ENCODE measurements at regions not wholly inside any gene's neighbourhood (a gene's known extent, or its start where the extent isn't known, plus 50 kb on each side); places are given as distances from the start of the nearest gene placed in this dataset.

DNA sequence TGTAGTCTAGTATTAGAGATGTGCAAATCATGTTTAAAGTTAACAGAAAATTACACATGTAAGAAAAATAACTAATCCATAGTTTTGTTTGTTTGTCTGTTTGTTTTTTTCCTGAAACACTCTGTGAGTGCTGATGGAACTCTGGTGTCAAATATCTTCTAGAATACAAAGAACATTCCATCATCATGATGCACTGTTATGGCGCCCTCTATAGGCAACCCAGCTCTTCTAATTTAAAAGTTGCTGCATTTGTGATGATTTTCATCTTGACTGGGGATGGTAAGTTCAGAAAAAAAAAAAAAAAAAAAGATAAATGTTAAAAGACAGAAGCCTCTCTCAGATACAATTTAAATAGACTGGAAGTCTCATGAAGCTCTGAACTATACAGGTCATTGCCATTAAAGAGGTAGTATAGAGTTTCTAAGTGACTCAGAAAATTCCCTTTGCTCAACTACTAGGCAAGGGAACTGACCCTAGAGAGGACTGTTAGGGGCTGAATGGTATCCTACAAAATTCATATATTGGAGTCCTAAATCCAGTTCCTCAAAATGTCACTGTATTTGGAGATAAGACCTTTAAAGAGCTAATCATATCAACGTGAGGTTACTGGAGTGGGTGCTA is 597.2 kb upstream of the ANO3 start:
- no peak for TF ChIP-seq POLR2A (IDR thresholded peaks at IDR 0.05; ENCODE audit: low read depth)
- TF ChIP-seq, protein P1, sequence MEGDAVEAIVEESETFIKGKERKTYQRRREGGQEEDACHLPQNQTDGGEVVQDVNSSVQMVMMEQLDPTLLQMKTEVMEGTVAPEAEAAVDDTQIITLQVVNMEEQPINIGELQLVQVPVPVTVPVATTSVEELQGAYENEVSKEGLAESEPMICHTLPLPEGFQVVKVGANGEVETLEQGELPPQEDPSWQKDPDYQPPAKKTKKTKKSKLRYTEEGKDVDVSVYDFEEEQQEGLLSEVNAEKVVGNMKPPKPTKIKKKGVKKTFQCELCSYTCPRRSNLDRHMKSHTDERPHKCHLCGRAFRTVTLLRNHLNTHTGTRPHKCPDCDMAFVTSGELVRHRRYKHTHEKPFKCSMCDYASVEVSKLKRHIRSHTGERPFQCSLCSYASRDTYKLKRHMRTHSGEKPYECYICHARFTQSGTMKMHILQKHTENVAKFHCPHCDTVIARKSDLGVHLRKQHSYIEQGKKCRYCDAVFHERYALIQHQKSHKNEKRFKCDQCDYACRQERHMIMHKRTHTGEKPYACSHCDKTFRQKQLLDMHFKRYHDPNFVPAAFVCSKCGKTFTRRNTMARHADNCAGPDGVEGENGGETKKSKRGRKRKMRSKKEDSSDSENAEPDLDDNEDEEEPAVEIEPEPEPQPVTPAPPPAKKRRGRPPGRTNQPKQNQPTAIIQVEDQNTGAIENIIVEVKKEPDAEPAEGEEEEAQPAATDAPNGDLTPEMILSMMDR (IDR thresholded peaks at IDR 0.05), result peak in 1 of 3 experiments; percentile 10
- no peak for TF ChIP-seq POLR2AphosphoS5 (IDR thresholded peaks at IDR 0.05)
